Stomach (tissue), 4 donors: ENCODE measurements at regions not wholly inside any gene's neighbourhood (a gene's known extent, or its start where the extent isn't known, plus 50 kb on each side); places are given as distances from the start of the nearest gene placed in this dataset.

ENCODE experiments used
- CTCF ChIP-seq, 7 experiments: fragments of 450-650 bp in 4 of 7; fragments of 200-600 bp in 3 of 7; sonication (generic) in 3 of 7; IDR thresholded peaks; one replicate each; pipeline ENCODE4 v1.5.1; 2016 to 2019; ENCODE audit warnings: antibody characterized with exemption in 7 of 7, control low read depth in 2 of 7, mild to moderate bottlenecking in 1 of 7
- EP300 ChIP-seq: sonication (generic); formaldehyde crosslinking; IDR thresholded peaks from one replicate; pipeline ENCODE4 v1.6.1; 2017; ENCODE audit warnings: antibody characterized with exemption
- POLR2AphosphoS5 ChIP-seq, 3 donors: sonication (generic); formaldehyde crosslinking; IDR thresholded peaks; one replicate each; pipeline ENCODE4 v1.6.1; 2016; ENCODE audit warnings: antibody characterized with exemption in 3 of 3

GRCh38 chr5:3258050-3258449, 337.6 kb upstream of the IRX1 start:
- TF ChIP-seq CTCF (IDR thresholded peaks at IDR 0.05): no peak
- TF ChIP-seq POLR2AphosphoS5 (IDR thresholded peaks at IDR 0.05): no peak
- no peak for TF ChIP-seq EP300
